HEK293T (cell line): ENCODE measurements at regions not wholly inside any gene's neighbourhood (a gene's known extent, or its start where the extent isn't known, plus 50 kb on each side); places are given as distances from the start of the nearest gene placed in this dataset.

Experiments
- ARNT ChIP-seq: fragments of 450-650 bp; IDR thresholded peaks from 2 replicates; pipeline ENCODE4 v1.6.1; 2017; ENCODE audit warnings: mild to moderate bottlenecking
- BHLHE40 ChIP-seq: fragments of 450-650 bp; IDR thresholded peaks from 2 replicates; pipeline ENCODE4 v1.6.1; 2016; ENCODE audit warnings: mild to moderate bottlenecking, moderate library complexity, borderline replicate concordance
- ELF4 ChIP-seq: fragments of 450-650 bp; IDR thresholded peaks from 2 replicates; pipeline ENCODE4 v1.6.1; 2017; ENCODE audit warnings: antibody characterized with exemption
- FOXK2 ChIP-seq: fragments of 450-650 bp; IDR thresholded peaks from 2 replicates; pipeline ENCODE4 v1.6.1; 2016; ENCODE audit warnings: mild to moderate bottlenecking
- FOXM1 ChIP-seq: fragments of 450-650 bp; IDR thresholded peaks from 2 replicates; pipeline ENCODE4 v1.6.1; 2017; ENCODE audit warnings: mild to moderate bottlenecking, borderline replicate concordance
- HDGF ChIP-seq: fragments of 450-650 bp; IDR thresholded peaks from 2 replicates; pipeline ENCODE4 v1.6.1; 2017; ENCODE audit warnings: antibody characterized with exemption, borderline replicate concordance
- NFRKB ChIP-seq: fragments of 450-650 bp; IDR thresholded peaks from 2 replicates; pipeline ENCODE4 v1.6.1; 2016; ENCODE audit warnings: mild to moderate bottlenecking, moderate library complexity
- SP1 ChIP-seq: fragments of 450-650 bp; IDR thresholded peaks from 2 replicates; pipeline ENCODE4 v1.6.1; 2017
- SUZ12 ChIP-seq: fragments of 450-650 bp; IDR thresholded peaks from 2 replicates; pipeline ENCODE4 v1.6.1; 2016; ENCODE audit warnings: mild to moderate bottlenecking
- TARDBP ChIP-seq: fragments of 450-650 bp; IDR thresholded peaks from 2 replicates; pipeline ENCODE4 v1.6.1; 2016
- TF ChIP-seq, protein P1 (sequence below): fragments of 450-650 bp; IDR thresholded peaks from 2 replicates; pipeline ENCODE4 v1.6.1; 2016

DNA sequence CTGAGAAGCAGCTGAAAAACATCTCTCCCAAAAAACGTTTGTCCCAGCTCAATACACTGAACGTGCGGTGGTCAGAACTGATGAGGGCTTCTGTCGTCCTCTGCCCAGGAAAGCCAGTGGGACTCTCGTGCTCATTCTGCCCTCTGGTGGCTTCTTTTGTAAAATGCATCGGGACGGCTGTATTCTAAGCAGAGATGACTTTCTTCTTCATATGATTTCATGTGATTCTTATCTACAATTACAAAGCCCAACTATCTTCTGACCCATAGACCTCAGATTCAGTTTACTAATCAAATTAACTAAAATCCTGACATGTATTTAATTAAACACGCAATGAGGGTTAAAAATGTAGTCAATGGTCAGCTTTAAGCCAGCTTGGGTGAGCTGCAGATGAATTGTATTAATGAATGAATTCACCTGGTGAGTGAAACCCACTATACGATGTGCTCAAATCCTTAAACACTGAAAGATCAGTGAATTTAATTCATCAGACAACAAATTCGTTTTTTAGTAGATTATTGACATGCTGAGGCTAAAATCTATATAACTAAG is 117.6 kb upstream of the FAM204A start:
- TF ChIP-seq BHLHE40 (no peak), SUZ12 (no peak), FOXM1 (no peak), SP1 (no peak), ARNT (no peak), ELF4 (no peak), NFRKB (no peak), HDGF (no peak), TARDBP (no peak), FOXK2 (no peak)
- TF ChIP-seq, protein P1, sequence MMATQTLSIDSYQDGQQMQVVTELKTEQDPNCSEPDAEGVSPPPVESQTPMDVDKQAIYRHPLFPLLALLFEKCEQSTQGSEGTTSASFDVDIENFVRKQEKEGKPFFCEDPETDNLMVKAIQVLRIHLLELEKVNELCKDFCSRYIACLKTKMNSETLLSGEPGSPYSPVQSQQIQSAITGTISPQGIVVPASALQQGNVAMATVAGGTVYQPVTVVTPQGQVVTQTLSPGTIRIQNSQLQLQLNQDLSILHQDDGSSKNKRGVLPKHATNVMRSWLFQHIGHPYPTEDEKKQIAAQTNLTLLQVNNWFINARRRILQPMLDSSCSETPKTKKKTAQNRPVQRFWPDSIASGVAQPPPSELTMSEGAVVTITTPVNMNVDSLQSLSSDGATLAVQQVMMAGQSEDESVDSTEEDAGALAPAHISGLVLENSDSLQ, result no peak
